ENCODE measurements at regions not wholly inside any gene's neighbourhood (a gene's known extent, or its start where the extent isn't known, plus 50 kb on each side); places are given as distances from the start of the nearest gene placed in this dataset.
"Not testable (repeated sequence)": the region's sequence is repeated elsewhere in the genome, so short reads cannot be mapped to it uniquely, and the experiment has no call there.

DNA sequence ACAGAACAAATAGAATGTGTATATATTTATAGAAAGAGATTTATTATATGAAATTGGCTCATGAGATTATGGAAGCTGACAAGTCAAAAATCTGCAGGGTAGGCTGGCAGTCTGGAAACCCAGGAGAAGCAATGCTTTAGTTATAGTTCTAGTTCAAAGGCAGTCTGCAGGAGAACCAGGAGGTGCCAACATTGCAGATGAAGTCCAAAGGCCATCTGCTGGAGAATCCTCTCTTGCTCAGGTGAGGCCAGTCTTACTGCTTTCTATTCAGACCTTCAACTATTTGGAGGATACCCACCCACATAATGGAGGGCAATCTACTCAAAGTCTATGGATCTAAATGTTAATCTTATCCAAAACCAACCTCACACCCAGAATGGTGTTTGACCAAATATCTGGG lies 75.9 kb upstream of the MRPS6 start:
- ATAC-seq (no peak), DNase-seq (no peak)
- ChIA-PET CTCF (interaction anchor here (2.9 kb wide), 1 partner anchor 73 kb away, joined by 10 read pairs; no protein-coding TSS in a partner anchor), POLR2A (no interaction called here)
- no peak overlapping the region for H3K4me3 Mint-ChIP-seq
- peaks cover 6% of the 10 kb centered on the region for H3K9me3 Mint-ChIP-seq
- peaks cover under 1% of the 10 kb centered on the region for H3K36me3 Mint-ChIP-seq (ENCODE audit: low read depth)
- TF ChIP-seq, protein P1, sequence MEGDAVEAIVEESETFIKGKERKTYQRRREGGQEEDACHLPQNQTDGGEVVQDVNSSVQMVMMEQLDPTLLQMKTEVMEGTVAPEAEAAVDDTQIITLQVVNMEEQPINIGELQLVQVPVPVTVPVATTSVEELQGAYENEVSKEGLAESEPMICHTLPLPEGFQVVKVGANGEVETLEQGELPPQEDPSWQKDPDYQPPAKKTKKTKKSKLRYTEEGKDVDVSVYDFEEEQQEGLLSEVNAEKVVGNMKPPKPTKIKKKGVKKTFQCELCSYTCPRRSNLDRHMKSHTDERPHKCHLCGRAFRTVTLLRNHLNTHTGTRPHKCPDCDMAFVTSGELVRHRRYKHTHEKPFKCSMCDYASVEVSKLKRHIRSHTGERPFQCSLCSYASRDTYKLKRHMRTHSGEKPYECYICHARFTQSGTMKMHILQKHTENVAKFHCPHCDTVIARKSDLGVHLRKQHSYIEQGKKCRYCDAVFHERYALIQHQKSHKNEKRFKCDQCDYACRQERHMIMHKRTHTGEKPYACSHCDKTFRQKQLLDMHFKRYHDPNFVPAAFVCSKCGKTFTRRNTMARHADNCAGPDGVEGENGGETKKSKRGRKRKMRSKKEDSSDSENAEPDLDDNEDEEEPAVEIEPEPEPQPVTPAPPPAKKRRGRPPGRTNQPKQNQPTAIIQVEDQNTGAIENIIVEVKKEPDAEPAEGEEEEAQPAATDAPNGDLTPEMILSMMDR (IDR thresholded peaks at IDR 0.05): no peak
- no peaks in the 10 kb centered on the region for H3K27me3 Mint-ChIP-seq
- intact Hi-C loops (cut with micrococcal nuclease): no loop called here
- no peak overlapping the region for H3K27ac Mint-ChIP-seq
- H3K4me1 Mint-ChIP-seq (ENCODE audit: low read depth): peaks cover 24% of the 10 kb centered on the region

- Mint-ChIP-seq H3K27ac (no peak overlapping the region), H3K4me1 (ENCODE audit: low read depth) (peaks cover 19% of the 10 kb centered on the region), H3K9me3 (peaks cover 12% of the 10 kb centered on the region), H3K4me3 (no peak overlapping the region), H3K36me3 (ENCODE audit: low read depth) (peaks cover 3% of the 10 kb centered on the region), H3K27me3 (no peaks in the 10 kb centered on the region)
- intact Hi-C loops (cut with micrococcal nuclease): no loop called here
- CTCF ChIA-PET: interaction anchor here (1.3 kb wide), 1 partner anchor 353 kb away, joined by 3 read pairs; no protein-coding TSS in a partner anchor
- TF ChIP-seq, protein P1 (IDR thresholded peaks at IDR 0.05): no peak
- DNase-seq (no peak), ATAC-seq (no peak)
- POLR2A ChIA-PET: interaction anchor here (0.9 kb wide), 1 partner anchor 9 kb away, joined by 4 read pairs; no protein-coding TSS in a partner anchor
Observed at GRCh38 chr21:33994373-33994772, 78.8 kb upstream of the ATP5PO start.

- intact Hi-C loops (cut with micrococcal nuclease): no loop called here
- Mint-ChIP-seq H3K36me3 (ENCODE audit: low read depth) (peaks cover 3% of the 10 kb centered on the region), H3K27me3 (no peaks in the 10 kb centered on the region), H3K9me3 (peaks cover 12% of the 10 kb centered on the region), H3K27ac (peak overlapping the region; percentile 14), H3K4me1 (ENCODE audit: low read depth) (peaks cover 13% of the 10 kb centered on the region), H3K4me3 (no peak overlapping the region)
- no peak for DNase-seq
- CTCF ChIA-PET: interaction anchor here (1.3 kb wide), 1 partner anchor 354 kb away, joined by 3 read pairs; no protein-coding TSS in a partner anchor
- TF ChIP-seq, protein P1 (IDR thresholded peaks at IDR 0.05): no peak
- ATAC-seq: no peak
- POLR2A ChIA-PET: interaction anchor here (0.5 to 0.9 kb wide), 2 partner anchors 10 to 36 kb away, joined by 4 read pairs; no protein-coding TSS in a partner anchor
Observed at GRCh38 chr21:33993286-33994231, 78.0 kb upstream of the ATP5PO start.

DNA sequence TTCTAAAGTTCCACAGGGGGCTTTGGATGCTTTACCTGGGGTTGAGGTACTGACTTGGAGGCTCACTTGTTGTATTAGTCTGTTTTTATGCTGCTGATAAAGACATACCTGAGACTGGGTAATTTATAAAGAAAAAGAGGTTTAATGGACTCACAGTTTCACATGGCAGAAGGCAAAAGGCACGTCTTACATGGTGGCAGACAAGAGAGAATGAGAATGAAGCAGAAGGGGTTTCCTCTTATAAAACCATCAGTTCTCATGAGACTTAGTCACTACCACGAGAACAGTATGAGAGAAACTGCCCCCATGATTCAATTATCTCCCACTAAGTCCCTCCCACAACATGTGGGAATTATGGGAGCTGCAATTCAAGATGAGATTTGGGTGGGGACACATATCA lies 76.8 kb upstream of the ATP5PO start:
- H3K36me3 Mint-ChIP-seq (ENCODE audit: low read depth); ATAC-seq; H3K4me1 Mint-ChIP-seq (ENCODE audit: low read depth); H3K4me3 Mint-ChIP-seq; intact Hi-C loops (cut with micrococcal nuclease); H3K27ac Mint-ChIP-seq; H3K27me3 Mint-ChIP-seq; DNase-seq: not testable (repeated sequence)
- peaks cover 12% of the 10 kb centered on the region for H3K9me3 Mint-ChIP-seq
- ChIA-PET POLR2A (interaction anchor here (0.7 to 1.0 kb wide), 2 partner anchors 8 to 16 kb away, joined by 3 to 4 read pairs; no protein-coding TSS in a partner anchor), CTCF (interaction anchor here (1.3 kb wide), 1 partner anchor 12 kb away, joined by 3 read pairs; no protein-coding TSS in a partner anchor)

DNA sequence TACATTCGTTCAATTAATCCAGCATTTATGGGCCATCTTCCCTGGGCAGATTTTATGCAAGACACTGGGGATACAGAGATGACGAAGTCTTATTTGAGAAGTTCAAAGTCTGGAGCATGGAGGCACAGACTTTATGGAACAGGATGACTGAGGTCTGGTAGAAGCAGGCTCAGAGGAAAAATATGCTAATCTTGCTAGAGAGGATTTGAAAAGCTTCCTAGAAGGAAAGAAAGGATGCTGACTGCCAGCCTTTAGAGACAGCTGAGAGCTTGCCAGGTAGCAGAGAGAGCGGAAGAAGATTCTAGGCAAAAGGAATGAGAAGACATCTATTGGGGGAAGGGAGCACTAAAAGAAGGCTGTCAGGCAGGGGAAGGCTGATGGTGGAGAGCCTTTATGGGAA lies 75.5 kb upstream of the ATP5PO start:
- CTCF ChIA-PET: interaction anchor here (1.3 kb wide), 1 partner anchor 10 kb away, joined by 3 read pairs; no protein-coding TSS in a partner anchor
- H3K9me3 Mint-ChIP-seq: peaks cover 8% of the 10 kb centered on the region
- POLR2A ChIA-PET: no interaction called here
- no peak overlapping the region for H3K27ac Mint-ChIP-seq
- intact Hi-C loops (cut with micrococcal nuclease): no loop called here
- peaks cover 8% of the 10 kb centered on the region for H3K4me1 Mint-ChIP-seq (ENCODE audit: low read depth)
- DNase-seq (no peak), ATAC-seq (no peak)
- TF ChIP-seq, protein P1 (IDR thresholded peaks at IDR 0.05): no peak
- peaks cover 3% of the 10 kb centered on the region for H3K36me3 Mint-ChIP-seq (ENCODE audit: low read depth)
- no peaks in the 10 kb centered on the region for H3K27me3 Mint-ChIP-seq
- no peak overlapping the region for H3K4me3 Mint-ChIP-seq
